ENCODE measurements at regions not wholly inside any gene's neighbourhood (a gene's known extent, or its start where the extent isn't known, plus 50 kb on each side); places are given as distances from the start of the nearest gene placed in this dataset.
A peak's percentile ranks its signal among the peaks of the same experiment; 100 is the strongest.

DNA sequence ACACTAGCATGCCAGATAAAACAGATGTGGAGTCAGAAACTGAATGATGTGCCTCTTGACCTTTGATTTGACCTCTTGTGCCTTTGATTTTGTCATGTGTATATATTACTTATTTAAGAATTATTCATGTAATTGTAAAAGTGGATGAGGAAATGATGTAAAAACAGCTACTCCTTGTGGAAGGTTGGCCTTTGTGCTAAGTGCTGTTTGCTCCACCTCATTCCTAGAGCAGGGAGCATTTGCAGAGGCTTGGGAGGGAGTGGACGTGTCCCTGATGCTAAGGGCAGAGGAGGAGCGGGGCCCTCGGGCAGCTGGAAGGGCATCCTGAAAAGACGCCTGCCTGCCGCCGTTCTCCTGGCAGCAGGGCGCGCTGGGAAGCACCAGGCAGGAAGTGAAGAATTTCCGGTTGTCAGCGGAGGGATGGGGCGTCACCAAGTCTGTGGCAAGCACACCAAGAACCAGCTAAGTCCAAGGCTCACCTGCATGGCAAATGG lies 197.6 kb upstream of the ZNF32 start:
- 54 to 71% methylated on average over 11 of the region's 11 CpGs for WGBS, 2 donors
- H3K27me3 ChIP-seq = no peaks in the 10 kb centered on the region
- peak overlapping the region in 9 of 10 donors; percentile 33 to 89 (median 57) for H3K27ac ChIP-seq
- peaks cover 0 to 42% (median 18%) of the 10 kb centered on the region in 9 donors for H3K4me1 ChIP-seq
- H3K9me3 ChIP-seq = no peaks in the 10 kb centered on the region
- DNase-seq (peak; percentile 50 to 54), ATAC-seq (peak; percentile 68 to 86 (median 76))
- H3K4me3 ChIP-seq = peak overlapping the region in 3 of 10 donors; percentile 15 to 31 (median 26)
- TF ChIP-seq, protein P1, sequence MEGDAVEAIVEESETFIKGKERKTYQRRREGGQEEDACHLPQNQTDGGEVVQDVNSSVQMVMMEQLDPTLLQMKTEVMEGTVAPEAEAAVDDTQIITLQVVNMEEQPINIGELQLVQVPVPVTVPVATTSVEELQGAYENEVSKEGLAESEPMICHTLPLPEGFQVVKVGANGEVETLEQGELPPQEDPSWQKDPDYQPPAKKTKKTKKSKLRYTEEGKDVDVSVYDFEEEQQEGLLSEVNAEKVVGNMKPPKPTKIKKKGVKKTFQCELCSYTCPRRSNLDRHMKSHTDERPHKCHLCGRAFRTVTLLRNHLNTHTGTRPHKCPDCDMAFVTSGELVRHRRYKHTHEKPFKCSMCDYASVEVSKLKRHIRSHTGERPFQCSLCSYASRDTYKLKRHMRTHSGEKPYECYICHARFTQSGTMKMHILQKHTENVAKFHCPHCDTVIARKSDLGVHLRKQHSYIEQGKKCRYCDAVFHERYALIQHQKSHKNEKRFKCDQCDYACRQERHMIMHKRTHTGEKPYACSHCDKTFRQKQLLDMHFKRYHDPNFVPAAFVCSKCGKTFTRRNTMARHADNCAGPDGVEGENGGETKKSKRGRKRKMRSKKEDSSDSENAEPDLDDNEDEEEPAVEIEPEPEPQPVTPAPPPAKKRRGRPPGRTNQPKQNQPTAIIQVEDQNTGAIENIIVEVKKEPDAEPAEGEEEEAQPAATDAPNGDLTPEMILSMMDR (IDR thresholded peaks at IDR 0.05) = peak in 2 of 9 donors; percentile 33 to 40
- intact Hi-C loops (cut with DNase I) = loop anchor here in 2 of 10 donors (5.0 to 10.0 kb wide), 2 partner anchors 139 to 151 kb away; no protein-coding TSS in a partner anchor
- H3K36me3 ChIP-seq = no peaks in the 10 kb centered on the region

DNA sequence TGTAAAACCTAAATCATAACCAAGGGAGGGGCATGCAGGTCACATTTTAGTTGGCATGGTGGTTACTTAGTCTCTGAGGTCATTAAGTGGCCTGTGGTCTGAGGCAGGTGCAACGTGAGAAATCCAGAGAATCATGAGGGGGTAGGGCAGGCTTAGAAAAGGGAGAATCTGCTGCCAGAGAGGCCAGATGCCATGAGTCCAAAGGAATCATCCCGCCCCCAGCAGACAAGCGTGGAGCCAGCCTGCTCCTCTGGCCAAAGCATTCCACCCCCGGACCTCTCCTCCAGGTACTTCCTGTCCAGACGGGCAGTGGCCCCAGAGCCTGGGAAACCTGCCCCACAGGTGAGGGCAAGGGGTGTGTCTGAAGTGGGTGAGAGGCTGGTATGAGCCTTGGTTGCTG lies 196.4 kb upstream of the ZNF32 start:
- 92 to 93% methylated on average over 5 of the region's 5 CpGs for WGBS, 2 donors
- H3K27ac ChIP-seq = peak overlapping the region in 6 of 10 donors; percentile 37 to 89 (median 84)
- intact Hi-C loops (cut with DNase I) = loop anchor here in 2 of 10 donors (5.0 to 10.0 kb wide), 2 partner anchors 138 to 150 kb away; no protein-coding TSS in a partner anchor
- TF ChIP-seq, protein P1 (IDR thresholded peaks at IDR 0.05) = no peak
- no peaks in the 10 kb centered on the region for H3K36me3 ChIP-seq
- peaks cover 0 to 42% (median 18%) of the 10 kb centered on the region in 9 donors for H3K4me1 ChIP-seq
- no peaks in the 10 kb centered on the region for H3K27me3 ChIP-seq
- no peak for ATAC-seq
- no peaks in the 10 kb centered on the region for H3K9me3 ChIP-seq
- no peak overlapping the region for H3K4me3 ChIP-seq
- DNase-seq = no peak

DNA sequence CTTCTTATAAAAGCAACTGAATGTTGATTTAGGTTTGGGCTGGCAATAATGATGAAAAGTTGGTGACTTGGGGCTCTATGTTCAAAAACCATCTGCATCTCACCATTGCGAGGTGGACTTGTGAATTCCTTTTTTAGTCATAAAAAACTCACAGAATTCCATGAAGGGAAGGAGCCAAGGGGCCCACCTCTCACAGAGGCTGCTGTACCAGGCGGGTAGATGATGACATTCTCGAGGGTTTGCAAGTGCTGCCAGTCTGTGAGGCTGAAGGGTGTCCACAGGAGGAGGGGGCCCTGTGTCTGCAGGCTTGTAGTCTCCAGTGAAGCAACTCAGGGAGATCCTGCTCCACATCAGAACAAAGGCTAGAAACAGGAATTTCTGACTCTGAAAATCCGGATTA lies 195.5 kb upstream of the ZNF32 start:
- Histone ChIP-seq H3K27ac (peak overlapping the region in 4 of 10 donors; percentile 1 to 89 (median 62)), H3K27me3 (no peaks in the 10 kb centered on the region), H3K4me3 (no peak overlapping the region), H3K4me1 (peaks cover 0 to 42% (median 18%) of the 10 kb centered on the region in 9 donors), H3K36me3 (no peaks in the 10 kb centered on the region), H3K9me3 (no peaks in the 10 kb centered on the region)
- DNase-seq (no peak), ATAC-seq (no peak)
- 94 to 97% methylated on average over 4 of the region's 4 CpGs for WGBS, 2 donors
- TF ChIP-seq, protein P1 (IDR thresholded peaks at IDR 0.05) = no peak
- intact Hi-C loops (cut with DNase I) = loop anchor here in 1 of 10 donors (10.0 kb wide), 1 partner anchor 149 kb away; no protein-coding TSS in a partner anchor

DNA sequence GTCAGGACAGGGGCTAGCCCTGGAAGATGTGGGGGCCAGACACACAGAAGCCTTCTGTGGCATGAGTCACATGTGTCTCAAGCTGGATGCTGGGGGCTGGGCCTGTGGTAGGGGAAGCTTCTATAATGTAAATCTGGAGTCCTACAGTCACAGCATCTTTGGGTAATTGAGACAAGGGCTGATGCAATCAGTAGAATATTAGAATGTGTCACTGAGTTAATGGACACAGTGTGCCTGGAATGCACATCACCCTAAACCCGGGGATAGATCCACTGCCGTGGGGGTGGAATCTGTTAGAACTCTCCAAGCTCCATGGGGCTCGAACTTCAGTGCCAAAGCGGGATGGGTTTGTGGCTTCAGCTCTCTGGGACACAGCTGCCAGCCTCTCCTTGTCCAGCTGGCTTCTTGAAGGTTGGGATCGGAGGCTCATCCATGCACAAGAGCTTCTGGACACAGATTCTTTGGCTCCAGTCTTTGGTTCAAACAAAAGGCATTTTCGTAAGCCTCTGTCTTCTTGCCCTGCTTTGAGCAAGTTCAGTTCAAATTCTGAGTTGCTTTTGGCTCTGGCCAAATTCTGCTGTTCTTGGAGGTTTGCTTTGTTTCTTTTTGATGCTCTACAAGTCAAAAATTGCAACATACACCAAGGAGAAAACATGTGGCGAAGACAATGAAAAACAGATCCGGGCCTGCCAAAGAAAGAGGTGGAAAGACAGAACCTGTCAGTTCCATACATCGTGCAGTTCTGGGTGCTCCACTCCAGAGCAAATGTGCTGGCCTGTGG lies 194.8 kb upstream of the ZNF32 start:
- H3K9me3 ChIP-seq = no peaks in the 10 kb centered on the region
- H3K27me3 ChIP-seq = no peaks in the 10 kb centered on the region
- 80 to 86% methylated on average over 9 of the region's 9 CpGs for WGBS, 2 donors
- peak in 7 of 8 donors; percentile 10 to 58 (median 33) for ATAC-seq
- no peaks in the 10 kb centered on the region for H3K36me3 ChIP-seq
- DNase-seq = no peak
- H3K4me1 ChIP-seq = peaks cover 0 to 42% (median 18%) of the 10 kb centered on the region in 9 donors
- peak overlapping the region in 4 of 10 donors; percentile 1 to 89 (median 22) for H3K27ac ChIP-seq
- no peak overlapping the region for H3K4me3 ChIP-seq
- TF ChIP-seq, protein P1 (IDR thresholded peaks at IDR 0.05) = no peak
- intact Hi-C loops (cut with DNase I) = loop anchor here in 1 of 10 donors (10.0 kb wide), 1 partner anchor 149 kb away; no protein-coding TSS in a partner anchor

Data from heart right ventricle (tissue), 16 donors.